AG04449 (cell line): ENCODE measurements at regions not wholly inside any gene's neighbourhood (a gene's known extent, or its start where the extent isn't known, plus 50 kb on each side); places are given as distances from the start of the nearest gene placed in this dataset.

Source experiments
- CTCF ChIA-PET: fragments of 350-600 bp; formaldehyde crosslinking; extraction: SDS; loops from one replicate; lab custom pipeline; 2021; ENCODE audit warnings: antibody characterized with exemption; lab: Yijun Ruan, JAX
- POLR2A ChIA-PET: fragments of 400-600, 350-600 bp; formaldehyde crosslinking; extraction: SDS; loops from one replicate; lab custom pipeline; 2020; ENCODE audit warnings: antibody characterized with exemption, inconsistent platforms; lab: Yijun Ruan, JAX
- DNase-seq: peaks from one replicate; pipeline ENCODE4 v3.0.0-alpha.2; 2010; ENCODE audit warnings: low read depth, low spot score
- H3K4me3 ChIP-seq: 2 replicates; pipeline ENCODE4 v1.5.1; 2011; ENCODE audit warnings: low read depth, mild to moderate bottlenecking, control low read depth, low read length
- CTCF ChIP-seq: IDR thresholded peaks from one replicate; pipeline ENCODE4 v1.5.1; 2011; ENCODE audit warnings: mild to moderate bottlenecking, moderate library complexity, low read length, control low read depth, inconsistent platforms; ENCODE audit not compliant: insufficient read depth; ENCODE audit errors: missing control alignments

GRCh38 chr5:167915237-167915636 lies 376.2 kb upstream of the WWC1 start:
- no peak for TF ChIP-seq CTCF
- ChIA-PET POLR2A (no interaction called here), CTCF (no interaction called here)
- H3K4me3 ChIP-seq = no peak overlapping the region
- DNase-seq = no peak

- CTCF ChIA-PET = interaction anchor here (0.8 kb wide), 1 partner anchor 21 kb away, joined by 4 read pairs; no protein-coding TSS in a partner anchor
- POLR2A ChIA-PET = interaction anchor here (0.6 kb wide), 1 partner anchor 13 kb away, joined by 3 read pairs; no protein-coding TSS in a partner anchor
- TF ChIP-seq CTCF = no peak
- no peak overlapping the region for H3K4me3 ChIP-seq
- no peak for DNase-seq
Observed at GRCh38 chr5:167916261-167916691, 375.2 kb upstream of the WWC1 start.

GRCh38 chr5:167916706-167917105 lies 374.7 kb upstream of the WWC1 start:
- CTCF ChIA-PET = interaction anchor here (0.8 kb wide), 1 partner anchor 22 kb away, joined by 4 read pairs; no protein-coding TSS in a partner anchor
- POLR2A ChIA-PET = interaction anchor here (0.6 kb wide), 1 partner anchor 14 kb away, joined by 3 read pairs; no protein-coding TSS in a partner anchor
- TF ChIP-seq CTCF = no peak
- no peak overlapping the region for H3K4me3 ChIP-seq
- no peak for DNase-seq

GRCh38 chr5:167918184-167918812 lies 373.1 kb upstream of the WWC1 start:
- DNase-seq = no peak
- POLR2A ChIA-PET = no interaction called here
- TF ChIP-seq CTCF = no peak
- CTCF ChIA-PET = interaction anchor here (0.9 kb wide), 1 partner anchor 15 kb away, joined by 3 read pairs; no protein-coding TSS in a partner anchor
- H3K4me3 ChIP-seq = no peak overlapping the region

GRCh38 chr5:167918813-167919483 lies 372.5 kb upstream of the WWC1 start:
- no peak for DNase-seq
- TF ChIP-seq CTCF = no peak
- CTCF ChIA-PET = interaction anchor here (0.9 kb wide), 1 partner anchor 14 kb away, joined by 3 read pairs; no protein-coding TSS in a partner anchor
- H3K4me3 ChIP-seq = no peak overlapping the region
- POLR2A ChIA-PET = no interaction called here

GRCh38 chr5:167920589-167920988 lies 370.9 kb upstream of the WWC1 start:
- no peak overlapping the region for H3K4me3 ChIP-seq
- POLR2A ChIA-PET = no interaction called here
- CTCF ChIA-PET = interaction anchor here (1.4 kb wide), 1 partner anchor 12 kb away, joined by 7 read pairs; no protein-coding TSS in a partner anchor
- no peak for DNase-seq
- TF ChIP-seq CTCF = no peak
